HCT116 (cell line): ENCODE measurements at regions not wholly inside any gene's neighbourhood (a gene's known extent, or its start where the extent isn't known, plus 50 kb on each side); places are given as distances from the start of the nearest gene placed in this dataset.

Source experiments
- ATAC-seq: fragments of 200-7000 bp; cut with Tn5 transposase; 2 replicates; pipeline ENCODE4 v1.9.1; 2020; ENCODE audit warnings: mild to moderate bottlenecking, moderate library complexity
- BruUV-seq: library from RNA; stranded (reverse); fragments of 400-500 nt; replicated peaks from 2 replicates; lab custom pipeline; 2021; lab: Mats Ljungman, UMichigan
- CTCF ChIA-PET: fragments of 300-600 bp; sonication (Branson Sonifier 250); formaldehyde crosslinking; loops from one replicate; lab custom pipeline; 2021; ENCODE audit warnings: antibody characterized with exemption; lab: Charles Lee
- POLR2A ChIA-PET: fragments of 300-600, 350-600 bp; sonication (Branson Sonifier 250); formaldehyde crosslinking; loops from one replicate; lab custom pipeline; 2021; ENCODE audit warnings: antibody characterized with exemption; lab: Charles Lee
- RAD21 ChIA-PET, 2 experiments: fragments of 300-600 bp; sonication (Branson Sonifier 250); formaldehyde crosslinking; loops; one replicate each; lab custom pipeline; 2023; ENCODE audit warnings: low total read pairs in 2 of 2; ENCODE audit not compliant: uncharacterized antibody in 2 of 2, unreplicated experiment in 2 of 2, low non-redundant PET in 1 of 2; lab: Charles Lee
- DNase-seq: peaks from one replicate; pipeline ENCODE4 v3.0.0-alpha.2; 2010; ENCODE audit warnings: low read depth, low spot score
- H2AFZ ChIP-seq: fragments of 200-600 bp; shearing (Covaris generic), sonication (generic); 2 replicates; pipeline ENCODE4 v1.6.1; 2017; ENCODE audit warnings: low read depth, mixed run types, mixed read lengths, antibody characterized with exemption, low read length; ENCODE audit not compliant: poor library complexity, severe bottlenecking
- H3K27ac ChIP-seq: 2 replicates; pipeline ENCODE4 v1.5.1; 2012; ENCODE audit warnings: low read depth, low read length
- H3K27me3 ChIP-seq: fragments of 200-600 bp; sonication (generic); 2 replicates; pipeline ENCODE4 v1.6.1; 2016; ENCODE audit warnings: mixed run types, low read length, mixed read lengths; ENCODE audit not compliant: insufficient read depth
- H3K36me3 ChIP-seq, 2 experiments: fragments of 200-500 bp in 1 of 2; fragments of 200-600 bp in 1 of 2; sonication (Bioruptor generic) in 1 of 2; sonication (generic) in 1 of 2; 2 replicates each; pipeline versions ENCODE4 v1.5.1 to v1.6.1; 2014 to 2016; ENCODE audit warnings: low read length in 2 of 2, inconsistent platforms in 1 of 2, mixed read lengths in 1 of 2, mixed run types in 1 of 2; ENCODE audit not compliant: insufficient read depth in 2 of 2, control insufficient read depth in 1 of 2
- H3K4me1 ChIP-seq, 2 experiments: fragments of 200-600 bp in 1 of 2; sonication (generic) in 1 of 2; 2 replicates each; pipeline versions ENCODE4 v1.5.1 to v1.6.1; 2012 to 2017; ENCODE audit warnings: low read length in 2 of 2, inconsistent platforms in 1 of 2, mild to moderate bottlenecking in 1 of 2, mixed read lengths in 1 of 2, mixed run types in 1 of 2, moderate library complexity in 1 of 2; ENCODE audit not compliant: insufficient read depth in 2 of 2, control insufficient read depth in 1 of 2
- H3K4me2 ChIP-seq: fragments of 200-600 bp; sonication (generic); 2 replicates; pipeline ENCODE4 v1.6.1; 2017; ENCODE audit warnings: mixed run types, low read length, mixed read lengths
- H3K4me3 ChIP-seq, 2 experiments: fragments of 200-600 bp in 1 of 2; sonication (generic) in 1 of 2; replicated peaks in 1 of 2; 2 replicates each; pipeline ENCODE4 v1.5.1; 2011 to 2016; ENCODE audit warnings: low read length in 2 of 2, control low read depth in 1 of 2, low read depth in 1 of 2, mild to moderate bottlenecking in 1 of 2, mixed read lengths in 1 of 2, mixed run types in 1 of 2
- H3K79me2 ChIP-seq: fragments of 200-600 bp; sonication (generic); 2 replicates; pipeline ENCODE4 v1.6.1; 2017; ENCODE audit warnings: mild to moderate bottlenecking, mixed run types, low read length, moderate library complexity, mixed read lengths; ENCODE audit not compliant: insufficient read depth
- H3K9ac ChIP-seq: fragments of 200-600 bp; sonication (generic); 2 replicates; pipeline ENCODE4 v1.6.1; 2016; ENCODE audit warnings: low read length, mixed read lengths
- H3K9me2 ChIP-seq: fragments of 200-600 bp; sonication (generic), shearing (Covaris generic); 2 replicates; pipeline ENCODE4 v1.6.1; 2017; ENCODE audit warnings: mixed run types, mild to moderate bottlenecking, moderate library complexity; ENCODE audit not compliant: insufficient read depth
- H3K9me3 ChIP-seq, 2 experiments: fragments of 200-500 bp in 1 of 2; fragments of 200-600 bp in 1 of 2; sonication (Bioruptor generic) in 1 of 2; sonication (generic) in 1 of 2; 2 replicates each; pipeline ENCODE4 v1.6.1; 2014 to 2017; ENCODE audit warnings: low read length in 2 of 2, mixed read lengths in 2 of 2, inconsistent platforms in 1 of 2, low read depth in 1 of 2, mild to moderate bottlenecking in 1 of 2, mixed run types in 1 of 2, moderate library complexity in 1 of 2; ENCODE audit not compliant: control insufficient read depth in 1 of 2, insufficient read depth in 1 of 2
- H4K20me1 ChIP-seq: fragments of 200-600 bp; sonication (generic), shearing (Covaris generic); 2 replicates; pipeline ENCODE4 v1.6.1; 2017; ENCODE audit warnings: mixed run types, mild to moderate bottlenecking, moderate library complexity; ENCODE audit not compliant: insufficient read depth
- EGR1 ChIP-seq: IDR thresholded peaks from 2 replicates; pipeline ENCODE4 v1.6.1; 2012; ENCODE audit warnings: low read depth
- ELF1 ChIP-seq: IDR thresholded peaks from 2 replicates; pipeline ENCODE4 v1.6.1; 2012; ENCODE audit warnings: low read depth, borderline replicate concordance
- POLR2AphosphoS5 ChIP-seq: IDR thresholded peaks from 2 replicates; pipeline ENCODE4 v1.6.1; 2011; ENCODE audit warnings: mild to moderate bottlenecking, low read depth, low read length, moderate library complexity
- RAD21 ChIP-seq: IDR thresholded peaks from 2 replicates; pipeline ENCODE4 v1.6.1; 2012; ENCODE audit warnings: low read depth, mild to moderate bottlenecking
- REST ChIP-seq: IDR thresholded peaks from 2 replicates; pipeline ENCODE4 v1.6.1; 2012; ENCODE audit warnings: low read depth
- TCF7L2 ChIP-seq: IDR thresholded peaks from 2 replicates; pipeline ENCODE4 v1.7.0; 2011; ENCODE audit warnings: borderline replicate concordance, inconsistent platforms; ENCODE audit not compliant: insufficient read depth, insufficient read length; ENCODE audit errors: extremely low read depth
- ZBTB33 ChIP-seq: IDR thresholded peaks from 2 replicates; pipeline ENCODE4 v1.6.1; 2011; ENCODE audit warnings: mild to moderate bottlenecking, low read length, moderate library complexity; ENCODE audit not compliant: insufficient replicate concordance; ENCODE audit errors: extremely low read depth
- ZNF274 ChIP-seq: fragments of 200-500 bp; sonication (Bioruptor generic); IDR thresholded peaks from 2 replicates; pipeline ENCODE4 v1.6.1; 2014; ENCODE audit warnings: mild to moderate bottlenecking, low read depth, low read length, inconsistent platforms
- intact Hi-C: fragments of 100-400 bp; cut with micrococcal nuclease; formaldehyde crosslinking; loops from 2 replicates; pipeline ENCODE4 v1.10.0; 2022

GRCh38 chr1:4062041-4062440 lies 162.0 kb upstream of the C1orf174 start:
- no peaks in the 10 kb centered on the region for H4K20me1 ChIP-seq
- no peaks in the 10 kb centered on the region for H3K9me2 ChIP-seq
- no TSS peak for BruUV-seq
- H3K9me3 ChIP-seq, result no peaks in the 10 kb centered on the region; a peak in 1 of 4 replicates
- CTCF ChIA-PET, result no interaction called here
- intact Hi-C loops, result no loop called here
- H3K4me3 ChIP-seq, result no peak overlapping the region
- H3K9ac ChIP-seq, result no peak overlapping the region
- no peak overlapping the region for H2AFZ ChIP-seq
- no peak overlapping the region for H3K27ac ChIP-seq
- no peak for ATAC-seq
- TF ChIP-seq EGR1, result no peak
- TF ChIP-seq ZBTB33, result no peak
- TF ChIP-seq POLR2AphosphoS5, result no peak
- TF ChIP-seq REST, result no peak
- no peak for TF ChIP-seq ZNF274
- no peak for TF ChIP-seq ELF1
- TF ChIP-seq TCF7L2, result no peak
- TF ChIP-seq RAD21, result no peak
- no peaks in the 10 kb centered on the region for H3K4me1 ChIP-seq
- RAD21 ChIA-PET, result no interaction called here
- H3K79me2 ChIP-seq, result no peaks in the 10 kb centered on the region
- no peak overlapping the region for H3K4me2 ChIP-seq
- POLR2A ChIA-PET, result no interaction called here
- H3K36me3 ChIP-seq, result no peaks in the 10 kb centered on the region
- DNase-seq, result no peak
- H3K27me3 ChIP-seq, result no peaks in the 10 kb centered on the region
